HG03139 (cell line): ENCODE measurements at regions not wholly inside any gene's neighbourhood (a gene's known extent, or its start where the extent isn't known, plus 50 kb on each side); places are given as distances from the start of the nearest gene placed in this dataset.

Experiments
- ATAC-seq: cut with Tn5 transposase; IDR thresholded peaks from one replicate; pipeline ENCODE4 v1.9.1; 2021; ENCODE audit not compliant: unreplicated experiment

- ATAC-seq: no peak
Observed at GRCh38 chr9:129335464-129336129, 157.5 kb upstream of the IER5L start.

GRCh38 chr9:129334105-129334935 lies 156.3 kb upstream of the IER5L start:
- ATAC-seq: no peak

GRCh38 chr9:129333617-129334104 lies 155.6 kb upstream of the IER5L start:
- ATAC-seq: no peak

DNA sequence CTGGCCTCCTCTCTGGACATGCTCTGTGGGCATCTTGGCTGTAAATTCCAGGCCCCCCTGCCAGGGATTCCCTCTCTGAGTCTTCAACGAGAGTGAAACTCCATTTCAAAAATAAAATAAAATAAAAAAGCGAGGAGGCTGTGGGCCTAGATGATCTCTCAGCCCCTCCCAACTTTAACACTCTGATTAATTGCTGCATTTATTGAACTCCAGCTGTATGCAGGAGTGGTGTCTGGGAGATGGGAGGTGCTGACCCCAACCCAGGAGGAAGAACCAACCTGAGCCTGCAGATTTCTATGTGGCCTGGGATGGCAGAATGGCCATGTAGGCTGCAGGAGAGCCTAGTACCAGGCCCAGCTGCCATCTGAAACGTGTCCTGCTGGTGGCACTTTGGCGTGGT lies 154.5 kb upstream of the IER5L start:
- no peak for ATAC-seq

DNA sequence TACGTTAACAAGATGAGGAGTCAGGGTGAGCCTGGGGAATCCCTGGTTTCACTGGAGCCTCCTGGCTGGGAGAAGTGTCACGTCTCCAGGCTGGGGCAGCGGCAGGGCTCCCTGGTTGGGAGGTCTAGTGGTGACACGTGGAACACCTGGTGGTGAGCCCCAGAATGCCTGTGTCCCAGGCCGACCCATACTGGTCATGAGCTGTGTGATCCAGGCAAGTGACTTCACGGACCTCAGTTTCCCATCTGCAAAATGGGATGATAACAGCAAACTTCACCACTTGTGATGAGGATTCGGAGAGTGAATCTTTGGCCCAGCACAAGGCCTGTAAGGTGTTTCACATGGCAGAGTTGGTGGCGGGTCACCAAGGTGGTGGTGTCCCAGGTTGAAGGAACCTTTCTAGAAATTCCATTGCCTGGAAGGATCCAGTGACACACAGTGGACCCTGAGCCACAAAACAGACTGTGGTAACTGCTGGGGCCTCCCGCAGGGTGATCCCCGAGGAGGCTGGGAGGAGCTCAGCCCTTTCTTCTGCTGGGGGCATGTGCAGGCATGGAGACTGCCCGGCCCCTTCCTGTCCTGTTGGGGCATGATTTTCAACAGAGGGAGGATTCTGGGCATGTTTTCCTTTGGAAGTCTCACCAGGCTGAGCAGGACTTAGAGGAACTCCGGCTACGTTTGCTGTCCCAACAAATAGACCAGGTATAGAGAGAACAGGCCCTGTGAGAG lies 153.9 kb upstream of the IER5L start:
- ATAC-seq: no peak

GRCh38 chr9:129331493-129331765 lies 153.4 kb upstream of the IER5L start:
- no peak for ATAC-seq

- ATAC-seq: no peak
Observed at GRCh38 chr9:129330711-129331492, 152.8 kb upstream of the IER5L start.

DNA sequence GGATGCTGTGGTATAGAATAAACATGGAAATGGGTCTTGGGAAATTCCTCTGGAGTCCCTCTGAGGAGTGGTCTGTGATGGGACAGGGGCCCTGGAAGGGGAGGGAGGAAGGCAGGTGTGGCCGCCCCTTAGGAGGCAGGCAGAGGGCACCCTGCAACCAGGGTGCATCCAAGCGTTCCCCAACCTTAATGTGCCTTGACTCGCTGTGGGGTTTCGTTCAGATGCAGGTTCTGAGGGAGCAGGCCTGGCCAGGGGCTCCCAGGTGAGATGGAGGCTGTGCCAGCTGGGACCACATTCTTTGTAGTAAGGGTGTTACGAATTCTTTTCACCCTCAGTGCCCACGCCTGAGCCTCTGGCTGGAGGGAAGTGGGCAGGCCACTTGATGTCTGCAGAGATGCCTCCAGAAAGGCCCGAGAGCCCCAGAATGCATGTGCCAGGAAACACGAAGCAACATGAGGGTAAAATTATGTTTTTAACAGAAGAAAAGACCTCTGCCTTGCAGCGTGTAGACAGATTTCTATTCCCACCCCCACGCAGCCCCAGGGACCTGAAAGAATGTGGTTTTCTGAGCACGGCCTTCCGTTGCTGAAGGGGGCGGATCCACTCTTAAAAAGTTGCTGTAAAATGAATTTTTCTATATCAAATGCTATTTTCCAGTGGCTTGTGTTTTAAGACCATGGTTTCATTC lies 150.4 kb upstream of the IER5L start:
- no peak for ATAC-seq

GRCh38 chr9:129327552-129328328 lies 149.7 kb upstream of the IER5L start:
- no peak for ATAC-seq

DNA sequence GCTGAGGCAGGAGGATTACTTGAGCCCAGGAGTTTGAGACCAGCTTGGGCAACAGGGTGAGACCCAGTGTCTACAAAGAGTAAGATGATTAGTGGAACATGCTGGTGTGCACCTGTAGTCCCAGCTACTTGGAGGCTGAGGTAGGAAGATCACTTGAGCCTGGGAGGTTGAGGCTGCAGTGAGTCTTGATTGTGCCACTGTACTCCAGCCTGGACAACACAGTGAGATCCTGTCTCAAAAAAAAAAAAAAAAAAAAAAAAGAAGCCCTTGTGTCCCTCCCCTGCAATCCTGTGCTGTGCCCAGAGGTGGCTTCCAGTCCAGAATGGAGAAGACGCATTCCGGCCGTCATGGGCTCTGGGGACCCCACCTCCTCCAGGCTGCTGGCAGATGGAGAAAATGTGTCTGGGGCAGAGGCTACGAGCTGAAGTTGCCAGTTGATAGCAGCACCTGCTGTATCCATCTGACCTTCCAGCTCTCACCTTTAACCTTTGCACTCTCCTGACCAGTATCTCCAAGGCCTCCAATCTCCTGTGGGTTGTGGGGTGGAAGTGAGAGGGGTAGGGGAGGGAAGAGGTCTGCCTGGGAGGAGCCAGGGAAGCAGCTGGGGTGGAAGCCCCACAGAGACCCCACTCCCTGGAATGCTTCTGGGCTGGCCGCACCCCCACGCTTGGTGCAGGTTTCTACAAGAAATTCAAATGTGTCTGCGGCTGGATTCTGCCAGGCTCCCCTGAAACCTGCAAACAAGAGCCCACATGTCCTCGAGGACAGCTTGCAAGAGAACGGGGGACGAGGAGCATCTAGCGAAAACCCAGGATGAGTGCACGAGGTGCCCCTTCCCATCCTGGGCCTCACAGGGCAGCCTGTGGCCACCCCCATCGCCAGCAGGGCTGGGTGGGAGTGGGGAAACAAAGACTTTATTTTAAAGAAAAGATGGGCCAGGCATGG lies 148.3 kb upstream of the IER5L start:
- ATAC-seq: no peak

- ATAC-seq: no peak
Observed at GRCh38 chr9:129324808-129325502, 146.9 kb upstream of the IER5L start.

DNA sequence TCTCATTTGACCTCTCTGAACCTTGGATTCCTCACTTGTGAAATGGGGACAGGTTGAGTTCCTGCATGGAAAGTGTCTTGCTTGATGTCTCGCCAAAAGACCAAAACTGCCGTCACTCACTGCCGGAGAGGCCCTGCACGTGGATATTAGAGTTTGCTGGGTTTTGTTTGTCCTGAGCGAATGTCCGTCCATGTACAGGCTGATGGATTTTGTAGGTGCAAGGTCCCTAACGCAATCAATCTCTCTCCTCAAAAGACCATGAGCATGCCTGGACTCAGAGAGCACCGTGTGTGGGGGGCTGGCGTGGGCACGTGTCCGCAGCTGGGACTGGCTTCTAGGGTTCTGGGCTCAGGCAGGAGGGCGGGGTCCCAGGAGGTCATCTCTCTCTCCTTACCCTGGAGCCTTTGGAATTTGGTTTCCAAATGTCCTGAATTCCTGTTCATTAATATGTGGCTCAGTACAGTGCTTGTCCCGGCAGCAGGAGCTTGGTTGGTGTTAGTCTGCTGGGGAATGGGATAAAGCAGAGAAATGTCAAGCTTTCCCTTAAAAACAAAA lies 146.0 kb upstream of the IER5L start:
- ATAC-seq: no peak

- ATAC-seq: no peak
Observed at GRCh38 chr9:129323376-129323998, 145.4 kb upstream of the IER5L start.

DNA sequence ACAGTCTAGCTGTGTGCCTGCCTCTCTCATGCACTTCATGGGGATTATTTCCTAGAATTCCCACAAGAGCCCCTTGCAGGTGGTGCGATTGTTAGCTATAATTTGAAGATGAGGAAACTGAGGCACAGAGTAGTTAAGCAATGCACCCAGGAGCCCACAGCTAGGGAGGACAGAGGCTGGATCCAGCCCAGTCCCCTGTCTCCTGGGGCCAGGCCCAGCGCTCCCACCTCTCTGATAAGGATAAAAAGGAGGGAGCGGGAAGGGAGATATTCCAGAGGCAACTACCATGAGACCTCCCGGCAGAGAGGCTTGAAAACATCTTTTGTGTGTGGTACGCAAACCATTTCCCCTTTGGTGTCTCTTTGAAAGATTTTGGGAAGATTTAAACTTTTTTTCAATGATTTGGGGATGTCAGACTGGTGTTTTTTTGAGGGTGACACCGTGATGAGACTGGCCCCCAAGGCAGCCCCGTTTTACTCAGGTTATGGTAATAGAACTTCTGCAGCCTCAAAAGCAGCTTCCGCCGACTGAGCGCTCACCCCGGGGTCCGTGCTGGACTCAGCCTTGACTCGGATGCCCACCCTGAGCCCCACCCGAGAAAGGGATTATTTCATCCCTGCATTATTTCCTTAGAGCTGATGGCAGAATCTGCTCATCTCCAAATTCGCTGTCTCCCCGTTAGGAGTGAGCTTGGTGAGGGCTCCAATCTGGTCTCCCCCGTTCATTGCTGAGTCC lies 144.7 kb upstream of the IER5L start:
- no peak for ATAC-seq

- no peak for ATAC-seq
Observed at GRCh38 chr9:129322022-129322621, 144.1 kb upstream of the IER5L start.

DNA sequence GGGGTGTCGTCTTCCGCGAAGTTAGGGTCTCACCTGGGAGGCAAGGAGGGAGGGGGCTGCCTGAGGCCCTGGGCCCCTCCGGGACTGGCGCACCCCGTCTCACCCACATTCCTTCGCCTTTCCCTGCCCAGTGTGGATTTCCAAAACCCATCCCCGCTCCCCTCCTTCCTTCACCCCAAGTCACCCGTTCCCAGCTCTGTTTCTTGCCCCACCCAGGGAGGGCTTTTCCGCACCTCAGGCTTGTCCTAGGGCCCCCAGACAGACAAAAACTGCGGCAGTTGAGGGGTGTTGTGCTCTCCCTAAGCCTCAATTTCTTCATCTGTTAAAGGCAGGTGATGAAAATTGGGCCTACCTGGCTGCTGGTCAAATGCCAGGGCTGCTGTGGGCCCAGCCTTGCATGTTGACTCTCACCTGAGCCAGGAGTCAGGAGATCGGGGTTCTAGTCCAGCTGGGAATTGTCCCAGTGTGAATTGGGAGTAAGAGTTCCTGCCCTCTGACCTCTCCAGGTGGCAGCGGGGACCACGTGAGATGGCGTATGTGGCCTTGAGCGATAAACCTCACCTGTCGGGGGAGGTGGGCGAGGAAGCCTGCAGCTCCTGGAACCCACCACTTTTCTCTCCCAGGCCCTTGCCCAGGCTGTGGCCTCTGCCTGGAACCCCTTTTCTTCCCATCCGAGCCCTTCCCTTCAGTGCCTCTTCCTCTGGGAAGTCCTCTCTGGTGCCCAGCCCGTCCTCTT lies 143.4 kb upstream of the IER5L start:
- ATAC-seq: no peak
